Stimulated activated naive CD8-positive, alpha-beta T cell treated with anti-CD3 and anti-CD28 coated beads, Interleukin-15, Interleukin-2, amounts not matched to agents 100 ng/mL and 50 ng/mL, for 24 hours (primary cell): ENCODE measurements at regions not wholly inside any gene's neighbourhood (a gene's known extent, or its start where the extent isn't known, plus 50 kb on each side); places are given as distances from the start of the nearest gene placed in this dataset.
"Not testable (repeated sequence)": the region's sequence is repeated elsewhere in the genome, so short reads cannot be mapped to it uniquely, and the experiment has no call there.

Experiments
- H3K27ac Mint-ChIP-seq: one replicate; pipeline ENCODE4 v1.8.0; 2021; ENCODE audit warnings: mild to moderate bottlenecking, mixed read lengths
- H3K27me3 Mint-ChIP-seq: one replicate; pipeline ENCODE4 v1.8.0; 2021; ENCODE audit warnings: mixed read lengths
- H3K36me3 Mint-ChIP-seq: one replicate; pipeline ENCODE4 v1.8.0; 2021; ENCODE audit warnings: low read depth, mixed read lengths
- H3K4me1 Mint-ChIP-seq: one replicate; pipeline ENCODE4 v1.8.0; 2021; ENCODE audit warnings: low read depth, mixed read lengths
- H3K4me3 Mint-ChIP-seq: one replicate; pipeline ENCODE4 v1.8.0; 2021; ENCODE audit warnings: mild to moderate bottlenecking, mixed read lengths
- H3K9me3 Mint-ChIP-seq: one replicate; pipeline ENCODE4 v1.8.0; 2021; ENCODE audit warnings: mixed read lengths

DNA sequence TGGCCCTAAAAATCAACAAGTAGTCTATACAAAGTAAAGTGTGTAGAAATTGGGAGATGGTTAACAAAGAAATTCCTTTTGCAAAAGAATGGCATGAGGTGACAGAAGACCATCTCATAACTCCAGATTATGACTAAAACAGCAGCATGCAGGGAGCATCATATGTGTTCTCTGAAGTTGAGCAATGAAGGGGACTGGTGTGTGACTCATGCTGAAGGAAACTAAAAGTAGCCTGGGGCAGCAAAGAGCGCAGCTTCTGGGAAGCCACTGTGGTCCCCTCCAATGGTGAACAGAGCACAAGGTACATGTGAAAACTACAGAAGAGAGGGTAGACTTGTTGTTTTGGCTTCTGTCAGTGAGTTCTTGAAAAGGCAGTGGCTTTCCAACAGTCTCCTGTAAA lies 133.4 kb downstream of the MACC1 start:
- no peak overlapping the region for H3K4me3 Mint-ChIP-seq
- no peaks in the 10 kb centered on the region for H3K4me1 Mint-ChIP-seq

GRCh38 chr7:20079080-20079479 lies 138.1 kb downstream of the MACC1 start:
- Mint-ChIP-seq H3K27ac (no peak overlapping the region), H3K36me3 (no peaks in the 10 kb centered on the region), H3K4me1 (no peaks in the 10 kb centered on the region), H3K9me3 (no peaks in the 10 kb centered on the region), H3K27me3 (no peaks in the 10 kb centered on the region), H3K4me3 (no peak overlapping the region)

More for the DNA sequence above, 133.4 kb downstream of the MACC1 start:
- H3K27ac Mint-ChIP-seq = peak overlapping the region; percentile 53
- H3K9me3 Mint-ChIP-seq = peaks cover 10% of the 10 kb centered on the region
- no peaks in the 10 kb centered on the region for H3K27me3 Mint-ChIP-seq
- H3K36me3 Mint-ChIP-seq = no peaks in the 10 kb centered on the region

- no peaks in the 10 kb centered on the region for H3K36me3 Mint-ChIP-seq
- no peak overlapping the region for H3K27ac Mint-ChIP-seq
- no peaks in the 10 kb centered on the region for H3K9me3 Mint-ChIP-seq
- no peak overlapping the region for H3K4me3 Mint-ChIP-seq
- H3K4me1 Mint-ChIP-seq = no peaks in the 10 kb centered on the region
- H3K27me3 Mint-ChIP-seq = no peaks in the 10 kb centered on the region
Observed at GRCh38 chr7:20076835-20077234, 140.3 kb downstream of the MACC1 start.

GRCh38 chr7:20075992-20076820 lies 141.0 kb downstream of the MACC1 start:
- no peak overlapping the region for H3K27ac Mint-ChIP-seq
- no peaks in the 10 kb centered on the region for H3K9me3 Mint-ChIP-seq
- no peaks in the 10 kb centered on the region for H3K4me1 Mint-ChIP-seq
- H3K36me3 Mint-ChIP-seq = no peaks in the 10 kb centered on the region
- no peaks in the 10 kb centered on the region for H3K27me3 Mint-ChIP-seq
- no peak overlapping the region for H3K4me3 Mint-ChIP-seq

DNA sequence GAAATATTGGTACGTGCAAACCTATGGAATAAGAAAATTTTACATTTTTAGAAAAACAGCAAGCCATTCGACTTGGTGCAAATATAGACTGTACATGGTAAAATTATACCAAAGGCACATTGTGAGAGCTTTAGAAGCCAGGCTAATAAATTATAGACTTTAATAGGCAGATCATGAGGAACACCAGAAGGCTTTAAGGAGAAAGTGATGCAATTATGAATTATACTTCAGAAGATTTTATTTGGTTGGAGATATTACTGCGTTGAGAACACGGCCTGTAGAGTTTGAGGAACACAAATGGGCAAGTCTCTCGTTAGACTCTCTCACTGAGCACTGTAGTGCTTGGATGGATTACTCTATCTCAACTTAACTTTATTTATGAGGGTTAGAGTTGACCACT lies 141.7 kb downstream of the MACC1 start:
- Mint-ChIP-seq H3K36me3 (no peaks in the 10 kb centered on the region), H3K4me1 (no peaks in the 10 kb centered on the region), H3K27ac (no peak overlapping the region), H3K4me3 (no peak overlapping the region), H3K27me3 (no peaks in the 10 kb centered on the region), H3K9me3 (no peaks in the 10 kb centered on the region)

GRCh38 chr7:20068004-20068403 lies 149.2 kb downstream of the MACC1 start:
- H3K9me3 Mint-ChIP-seq, H3K27me3 Mint-ChIP-seq, H3K4me3 Mint-ChIP-seq, H3K27ac Mint-ChIP-seq, H3K36me3 Mint-ChIP-seq: not testable (repeated sequence)
- peaks cover 12% of the 10 kb centered on the region for H3K4me1 Mint-ChIP-seq

DNA sequence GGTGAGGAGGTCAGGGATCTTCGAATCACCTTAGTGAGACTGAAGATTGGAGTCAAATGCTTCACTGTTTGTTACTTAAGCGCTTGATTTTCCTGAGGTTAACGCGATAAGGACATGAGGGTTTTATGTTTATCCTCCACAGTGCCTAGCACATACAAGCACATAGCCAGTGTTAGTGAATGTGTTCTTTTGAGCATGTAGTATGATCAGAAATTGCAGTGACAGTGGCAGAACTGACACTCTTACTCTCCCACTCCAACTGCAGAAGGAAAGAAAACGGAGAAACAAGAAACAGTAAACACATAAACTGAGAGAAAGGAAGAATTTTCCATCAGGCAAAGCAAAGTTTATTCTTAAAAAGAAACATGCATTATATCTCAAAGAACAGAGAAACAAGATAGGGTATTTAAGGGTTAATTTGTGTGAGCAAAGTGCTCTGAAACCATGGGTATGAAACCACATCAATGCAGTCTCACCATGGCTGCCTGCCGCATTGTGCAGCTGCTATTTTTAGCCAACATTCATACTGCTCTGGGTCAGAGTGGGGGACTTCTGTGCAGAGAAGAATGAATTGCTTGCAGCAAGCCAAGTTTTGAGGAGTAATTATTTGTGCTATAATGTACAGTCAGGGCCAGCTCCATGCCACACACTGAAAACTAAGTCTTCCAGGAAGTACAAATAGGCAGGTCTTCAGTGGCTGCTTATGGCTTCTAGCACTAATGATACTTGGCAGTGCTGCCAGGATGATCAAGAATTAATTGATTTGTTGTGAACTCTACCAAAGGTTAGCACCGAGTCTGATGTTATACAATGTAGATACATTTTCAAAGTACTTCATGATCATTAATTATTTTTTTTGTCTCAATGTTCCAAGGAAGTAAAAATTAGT lies 152.0 kb downstream of the MACC1 start:
- H3K27ac Mint-ChIP-seq = no peak overlapping the region
- no peaks in the 10 kb centered on the region for H3K27me3 Mint-ChIP-seq
- H3K9me3 Mint-ChIP-seq = peaks cover 7% of the 10 kb centered on the region
- no peak overlapping the region for H3K4me3 Mint-ChIP-seq
- H3K36me3 Mint-ChIP-seq = no peaks in the 10 kb centered on the region
- H3K4me1 Mint-ChIP-seq = peaks cover 12% of the 10 kb centered on the region

- H3K27me3 Mint-ChIP-seq = no peaks in the 10 kb centered on the region
- no peak overlapping the region for H3K4me3 Mint-ChIP-seq
- peaks cover 12% of the 10 kb centered on the region for H3K4me1 Mint-ChIP-seq
- H3K36me3 Mint-ChIP-seq = no peaks in the 10 kb centered on the region
- peaks cover 7% of the 10 kb centered on the region for H3K9me3 Mint-ChIP-seq
- H3K27ac Mint-ChIP-seq = no peak overlapping the region
Observed at GRCh38 chr7:20064181-20064970, 152.8 kb downstream of the MACC1 start.

GRCh38 chr7:20063644-20064043 lies 153.5 kb downstream of the MACC1 start:
- H3K27ac Mint-ChIP-seq = no peak overlapping the region
- no peaks in the 10 kb centered on the region for H3K27me3 Mint-ChIP-seq
- no peak overlapping the region for H3K4me3 Mint-ChIP-seq
- peaks cover 12% of the 10 kb centered on the region for H3K4me1 Mint-ChIP-seq
- peaks cover 7% of the 10 kb centered on the region for H3K9me3 Mint-ChIP-seq
- no peaks in the 10 kb centered on the region for H3K36me3 Mint-ChIP-seq

DNA sequence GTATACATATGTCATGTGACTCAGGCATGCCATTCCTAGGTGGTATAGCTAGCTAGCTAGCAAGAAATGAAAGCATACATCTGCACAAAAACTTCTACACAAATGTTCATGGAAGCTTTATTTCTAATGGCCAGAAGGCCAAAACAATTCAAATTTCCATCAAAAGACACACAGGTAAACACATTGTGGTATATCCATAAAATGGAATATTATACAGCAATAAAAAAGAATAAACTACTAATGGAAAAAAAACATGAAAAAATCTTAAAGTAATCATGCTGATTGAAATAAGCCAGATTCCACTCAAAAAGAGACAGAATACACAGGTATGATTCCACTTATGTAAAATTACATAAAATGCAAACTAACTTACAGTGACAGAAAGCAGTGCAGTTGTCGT lies 154.3 kb downstream of the MACC1 start:
- H3K9me3 Mint-ChIP-seq = peaks cover 7% of the 10 kb centered on the region
- H3K27ac Mint-ChIP-seq = no peak overlapping the region
- H3K36me3 Mint-ChIP-seq = no peaks in the 10 kb centered on the region
- no peaks in the 10 kb centered on the region for H3K27me3 Mint-ChIP-seq
- H3K4me3 Mint-ChIP-seq = no peak overlapping the region
- peaks cover 12% of the 10 kb centered on the region for H3K4me1 Mint-ChIP-seq

GRCh38 chr7:20053334-20054104 lies 163.7 kb downstream of the MACC1 start:
- Mint-ChIP-seq H3K4me1 (no peaks in the 10 kb centered on the region), H3K4me3 (no peak overlapping the region), H3K27ac (no peak overlapping the region), H3K27me3 (no peaks in the 10 kb centered on the region), H3K36me3 (no peaks in the 10 kb centered on the region), H3K9me3 (no peaks in the 10 kb centered on the region)

GRCh38 chr7:20050241-20050966 lies 166.8 kb downstream of the MACC1 start:
- Mint-ChIP-seq H3K27me3 (no peaks in the 10 kb centered on the region), H3K4me3 (no peak overlapping the region), H3K9me3 (no peaks in the 10 kb centered on the region), H3K4me1 (no peaks in the 10 kb centered on the region), H3K36me3 (no peaks in the 10 kb centered on the region), H3K27ac (no peak overlapping the region)

DNA sequence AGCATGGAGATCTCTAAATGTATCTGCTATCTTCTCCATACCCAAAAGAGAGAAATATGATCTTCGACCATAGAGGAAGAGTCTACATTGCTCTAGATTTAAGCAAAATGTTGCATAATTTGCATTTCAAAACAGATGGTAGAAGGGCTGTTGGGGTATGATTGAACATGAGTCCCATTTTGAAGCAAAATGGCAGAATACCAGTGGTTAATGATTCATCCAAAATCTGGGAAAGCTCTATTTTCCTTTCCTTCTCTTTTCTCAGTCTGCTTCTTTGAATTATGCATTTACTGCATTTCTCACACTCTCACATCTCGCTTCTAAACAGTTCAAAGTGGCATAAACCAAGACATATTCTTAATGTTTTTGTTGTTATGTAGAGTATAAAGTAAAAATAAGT lies 178.5 kb downstream of the MACC1 start:
- H3K4me1 Mint-ChIP-seq = no peaks in the 10 kb centered on the region
- H3K4me3 Mint-ChIP-seq = no peak overlapping the region
- no peak overlapping the region for H3K27ac Mint-ChIP-seq
- H3K9me3 Mint-ChIP-seq = peaks cover 8% of the 10 kb centered on the region
- peaks cover 4% of the 10 kb centered on the region for H3K27me3 Mint-ChIP-seq
- no peaks in the 10 kb centered on the region for H3K36me3 Mint-ChIP-seq
